ENCODE measurements at regions not wholly inside any gene's neighbourhood (a gene's known extent, or its start where the extent isn't known, plus 50 kb on each side); places are given as distances from the start of the nearest gene placed in this dataset.
A peak's percentile ranks its signal among the peaks of the same experiment; 100 is the strongest.

- H3K27me3 ChIP-seq: no peaks in the 10 kb centered on the region
- TF ChIP-seq POLR2A (IDR thresholded peaks at IDR 0.05): no peak
- no peak for TF ChIP-seq CTCF (IDR thresholded peaks at IDR 0.05)
- peaks cover 27% of the 10 kb centered on the region for H3K4me1 ChIP-seq
- peak; percentile 70 for ATAC-seq
- H3K27ac ChIP-seq: peak overlapping the region; percentile 55 to 68 (median 62)
- WGBS, 2 donors: 11 to 15% methylated on average over 5 of the region's 5 CpGs
- no peaks in the 10 kb centered on the region for H3K9me3 ChIP-seq
- intact Hi-C loops (cut with DNase I): no loop called here
- no peak overlapping the region for H3K4me3 ChIP-seq
- no peaks in the 10 kb centered on the region for H3K36me3 ChIP-seq (replicated peaks in 1 of 2; ENCODE audit: insufficient read depth in 1 of 2, low read depth in 2 of 2)
- peak; percentile 40 to 57 (median 50) for DNase-seq
These were observed 158.9 kb upstream of the JUN start for GRCh38 chr1:58942759-58943191.

- TF ChIP-seq CTCF (IDR thresholded peaks at IDR 0.05): no peak
- TF ChIP-seq POLR2A (IDR thresholded peaks at IDR 0.05): no peak
- DNase-seq (no peak), ATAC-seq (no peak)
- peaks cover 27% of the 10 kb centered on the region for H3K4me1 ChIP-seq
- H3K36me3 ChIP-seq (replicated peaks in 1 of 2; ENCODE audit: insufficient read depth in 1 of 2, low read depth in 2 of 2): no peaks in the 10 kb centered on the region
- intact Hi-C loops (cut with DNase I): no loop called here
- no peaks in the 10 kb centered on the region for H3K27me3 ChIP-seq
- H3K4me3 ChIP-seq: no peak overlapping the region
- H3K27ac ChIP-seq: no peak overlapping the region
- 82 to 91% methylated on average over 4 of the region's 4 CpGs for WGBS, 2 donors
- H3K9me3 ChIP-seq: no peaks in the 10 kb centered on the region
These were observed 159.9 kb upstream of the JUN start for GRCh38 chr1:58943776-58944175.

- H3K4me1 ChIP-seq: peaks cover 30% of the 10 kb centered on the region
- 92 to 95% methylated on average over 3 of the region's 3 CpGs for WGBS, 2 donors
- DNase-seq (no peak), ATAC-seq (no peak)
- no peaks in the 10 kb centered on the region for H3K27me3 ChIP-seq
- no peaks in the 10 kb centered on the region for H3K36me3 ChIP-seq (replicated peaks in 1 of 2; ENCODE audit: insufficient read depth in 1 of 2, low read depth in 2 of 2)
- intact Hi-C loops (cut with DNase I): no loop called here
- no peaks in the 10 kb centered on the region for H3K9me3 ChIP-seq
- H3K27ac ChIP-seq: no peak overlapping the region
- H3K4me3 ChIP-seq: no peak overlapping the region
- TF ChIP-seq CTCF (IDR thresholded peaks at IDR 0.05) (no peak), POLR2A (IDR thresholded peaks at IDR 0.05) (no peak)
These were observed 160.6 kb upstream of the JUN start for GRCh38 chr1:58944439-58944838.

GRCh38 chr1:58946390-58946789 is 162.5 kb upstream of the JUN start:
- Histone ChIP-seq H3K27ac (no peak overlapping the region), H3K27me3 (no peaks in the 10 kb centered on the region), H3K9me3 (no peaks in the 10 kb centered on the region), H3K4me3 (no peak overlapping the region), H3K4me1 (peaks cover 35% of the 10 kb centered on the region), H3K36me3 (replicated peaks in 1 of 2; ENCODE audit: insufficient read depth in 1 of 2, low read depth in 2 of 2) (no peaks in the 10 kb centered on the region)
- ATAC-seq: no peak
- 95 to 96% methylated on average over 4 of the region's 4 CpGs for WGBS, 2 donors
- TF ChIP-seq CTCF (IDR thresholded peaks at IDR 0.05) (no peak), POLR2A (IDR thresholded peaks at IDR 0.05) (no peak)
- DNase-seq: no peak
- intact Hi-C loops (cut with DNase I): no loop called here

GRCh38 chr1:58948671-58949070 is 164.8 kb upstream of the JUN start:
- intact Hi-C loops (cut with DNase I): no loop called here
- no peaks in the 10 kb centered on the region for H3K27me3 ChIP-seq
- H3K4me1 ChIP-seq: peaks cover 12% of the 10 kb centered on the region
- H3K27ac ChIP-seq: no peak overlapping the region
- TF ChIP-seq CTCF (IDR thresholded peaks at IDR 0.05) (no peak), POLR2A (IDR thresholded peaks at IDR 0.05) (no peak)
- H3K9me3 ChIP-seq: no peaks in the 10 kb centered on the region
- no peak overlapping the region for H3K4me3 ChIP-seq
- DNase-seq (no peak), ATAC-seq (no peak)
- no peaks in the 10 kb centered on the region for H3K36me3 ChIP-seq (replicated peaks in 1 of 2; ENCODE audit: insufficient read depth in 1 of 2, low read depth in 2 of 2)
